GM13976 (cell line): ENCODE measurements at regions not wholly inside any gene's neighbourhood (a gene's known extent, or its start where the extent isn't known, plus 50 kb on each side); places are given as distances from the start of the nearest gene placed in this dataset.
A peak's percentile ranks its signal among the peaks of the same experiment; 100 is the strongest.

ENCODE experiments used
- DNase-seq: peaks from one replicate; pipeline ENCODE4 v3.0.0; 2012; ENCODE audit warnings: low spot score
- CTCF ChIP-seq: IDR thresholded peaks from 2 replicates; pipeline ENCODE4 v1.5.1; 2012; ENCODE audit warnings: borderline replicate concordance, mild to moderate bottlenecking; ENCODE audit not compliant: insufficient read depth; ENCODE audit errors: extremely low read depth, missing control alignments, control extremely low read depth
- in situ Hi-C: fragments of 300-500 bp; cut with MboI; formaldehyde crosslinking; loops from one replicate; pipeline ENCODE4 v1.12.0; 2022; ENCODE audit warnings: low sequenced_read_pairs, mixed read lengths, inconsistent platforms; ENCODE audit not compliant: unreplicated experiment

- TF ChIP-seq CTCF, result no peak
- in situ Hi-C loops, result loop anchor here (5.0 to 25.0 kb wide), 4 partner anchors 349 to 699 kb away; partner anchors contain the start of gene MEF2C
- DNase-seq, result no peak
Observed at GRCh38 chr5:89436464-89436863, 553.5 kb upstream of the MEF2C start.

DNA sequence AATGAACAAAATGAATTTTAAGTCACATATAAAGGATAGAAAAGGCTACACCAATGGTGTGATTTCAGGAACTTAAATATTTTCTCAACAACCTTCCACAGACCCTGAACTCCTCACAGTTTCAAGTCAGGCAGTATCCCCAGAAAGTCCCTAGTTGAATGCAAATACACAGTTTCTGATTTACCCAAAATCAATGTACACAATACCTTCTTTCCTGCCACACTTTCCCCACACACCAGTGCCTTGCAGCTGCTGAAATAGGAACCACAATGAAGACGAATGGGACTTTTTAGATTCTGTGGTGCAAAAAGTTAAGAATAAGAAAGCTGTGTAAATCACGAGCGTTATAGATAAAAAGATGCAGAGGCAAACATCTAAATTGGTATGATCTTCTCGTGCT lies 552.4 kb upstream of the MEF2C start:
- peak; percentile 4 for DNase-seq
- TF ChIP-seq CTCF, result no peak
- in situ Hi-C loops, result loop anchor here (5.0 to 25.0 kb wide), 4 partner anchors 348 to 698 kb away; partner anchors contain the start of gene MEF2C

DNA sequence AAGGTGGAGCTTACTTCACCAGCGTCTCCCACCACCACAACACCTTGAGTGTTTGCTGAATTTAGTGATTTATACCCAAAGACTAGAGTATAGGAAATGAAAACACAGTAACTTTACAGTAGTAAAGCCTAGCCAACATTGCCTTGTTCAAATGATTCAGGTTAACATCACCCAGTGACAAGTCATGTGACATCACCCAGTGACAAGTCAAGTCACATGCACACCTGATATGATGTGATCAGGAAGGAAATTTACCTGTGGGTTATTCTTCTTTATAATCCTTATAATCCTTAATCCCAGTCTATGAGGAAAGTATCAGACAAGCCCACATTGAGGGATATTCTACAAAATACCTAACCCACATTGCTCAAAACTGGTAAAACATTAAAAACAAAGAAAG lies 545.6 kb upstream of the MEF2C start:
- in situ Hi-C loops, result loop anchor here (25.0 kb wide), 2 partner anchors 341 to 691 kb away; no protein-coding TSS in a partner anchor
- no peak for DNase-seq
- TF ChIP-seq CTCF, result no peak

- DNase-seq, result no peak
- in situ Hi-C loops, result loop anchor here (25.0 kb wide), 2 partner anchors 338 to 688 kb away; no protein-coding TSS in a partner anchor
- no peak for TF ChIP-seq CTCF
Observed at GRCh38 chr5:89425062-89425461, 542.1 kb upstream of the MEF2C start.

GRCh38 chr5:89421035-89421434 lies 538.1 kb upstream of the MEF2C start:
- in situ Hi-C loops, result no loop called here
- TF ChIP-seq CTCF, result no peak
- DNase-seq, result no peak

- TF ChIP-seq CTCF, result no peak
- no peak for DNase-seq
Observed at GRCh38 chr5:89418407-89419085, 535.6 kb upstream of the MEF2C start.

More at GRCh38 chr5:89418407-89419085, 535.6 kb upstream of the MEF2C start:
- in situ Hi-C loops, result no loop called here
